GM21447 (cell line): ENCODE measurements at regions not wholly inside any gene's neighbourhood (a gene's known extent, or its start where the extent isn't known, plus 50 kb on each side); places are given as distances from the start of the nearest gene placed in this dataset.
A peak's percentile ranks its signal among the peaks of the same experiment; 100 is the strongest.

Experiments used
- ATAC-seq: cut with Tn5 transposase; IDR thresholded peaks from one replicate; pipeline ENCODE4 v1.9.1; 2021; ENCODE audit not compliant: unreplicated experiment

DNA sequence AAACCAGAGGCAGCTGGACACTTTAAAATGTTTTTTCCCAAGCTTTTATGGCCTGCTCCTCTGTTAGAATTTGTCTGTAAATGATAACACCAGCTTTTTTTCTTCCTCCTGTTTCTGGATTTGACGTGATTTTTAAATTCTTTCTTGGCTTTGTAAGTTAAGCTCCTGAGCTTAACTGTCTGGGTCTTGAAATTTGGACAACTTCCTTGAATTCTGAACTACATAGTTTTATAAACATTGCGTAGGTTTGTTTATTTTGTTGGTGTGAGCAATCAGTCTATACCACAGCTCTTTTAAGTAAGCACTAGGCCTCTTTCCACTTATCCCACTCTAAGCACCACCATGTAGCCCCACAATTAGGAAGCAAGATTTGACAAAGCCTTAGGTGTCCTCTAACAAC lies 144.4 kb upstream of the GUCY1A1 start:
- no peak for ATAC-seq

GRCh38 chr4:155521382-155521781 lies 144.6 kb upstream of the MAP9 start:
- ATAC-seq = no peak

- no peak for ATAC-seq
Measured at GRCh38 chr4:155515444-155516075, 138.8 kb upstream of the MAP9 start.

GRCh38 chr4:155514628-155515027 lies 137.9 kb upstream of the MAP9 start:
- no peak for ATAC-seq

DNA sequence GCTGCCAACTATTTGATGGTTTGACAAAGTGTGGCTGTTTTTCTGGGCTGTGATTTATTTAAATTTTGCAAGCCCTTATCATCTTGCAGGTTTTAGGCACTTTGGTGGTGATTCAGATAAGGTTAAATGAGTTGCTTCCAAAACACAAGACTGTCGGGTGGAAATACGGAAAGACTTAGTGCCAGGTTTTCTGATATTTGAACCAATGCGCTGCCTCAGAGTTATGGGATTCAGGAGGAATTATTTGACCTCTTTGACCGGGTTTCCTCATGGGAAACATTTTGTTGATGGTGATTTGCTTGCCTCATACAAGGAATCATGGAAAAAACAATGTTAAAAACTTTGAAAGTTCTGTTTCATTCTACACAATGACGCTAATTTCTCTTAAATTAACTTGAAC lies 136.1 kb upstream of the MAP9 start:
- ATAC-seq = no peak

DNA sequence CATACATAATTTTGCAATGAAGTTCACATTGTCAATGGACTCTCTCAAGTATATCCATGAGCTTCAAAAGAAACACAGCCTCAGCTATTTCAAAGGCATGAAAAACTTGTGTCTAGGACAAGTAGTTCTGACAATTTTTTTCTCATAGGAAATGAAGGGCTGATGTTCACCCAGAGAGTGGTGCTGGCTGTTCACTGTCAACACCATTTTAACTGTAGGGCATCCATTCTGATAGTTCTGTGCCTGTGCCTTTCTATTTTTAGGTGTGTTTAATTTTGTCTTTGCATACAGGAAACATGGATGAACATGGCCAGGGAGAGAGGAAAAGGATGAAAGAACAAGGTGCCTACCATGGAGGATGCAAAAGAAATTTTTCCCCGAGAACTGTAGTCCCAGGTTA lies 135.3 kb upstream of the MAP9 start:
- no peak for ATAC-seq

GRCh38 chr4:155510771-155511170 lies 134.0 kb upstream of the MAP9 start:
- no peak for ATAC-seq

- no peak for ATAC-seq
Measured at GRCh38 chr4:155509555-155509954, 132.8 kb upstream of the MAP9 start.

- no peak for ATAC-seq
Measured at GRCh38 chr4:155506745-155507144, 130.0 kb upstream of the MAP9 start.

DNA sequence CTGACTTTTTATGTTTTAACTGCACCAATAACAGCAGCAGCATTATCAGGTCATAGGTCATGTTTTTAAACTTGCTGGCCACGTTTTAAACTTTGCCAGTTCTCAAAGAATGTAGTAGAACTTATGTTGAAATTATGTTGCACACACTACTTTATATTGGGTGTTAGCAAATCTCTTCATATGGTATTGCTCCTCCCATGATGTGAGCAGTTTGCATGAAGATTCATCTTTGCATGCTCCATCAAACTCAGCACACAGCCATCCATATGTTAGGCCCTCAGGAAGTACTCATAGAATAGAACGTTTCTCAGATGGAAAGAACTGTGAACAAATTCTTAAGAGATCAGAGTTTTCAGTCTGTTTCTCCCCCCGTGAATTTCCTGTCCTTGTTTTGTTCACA lies 128.6 kb upstream of the MAP9 start:
- no peak for ATAC-seq

DNA sequence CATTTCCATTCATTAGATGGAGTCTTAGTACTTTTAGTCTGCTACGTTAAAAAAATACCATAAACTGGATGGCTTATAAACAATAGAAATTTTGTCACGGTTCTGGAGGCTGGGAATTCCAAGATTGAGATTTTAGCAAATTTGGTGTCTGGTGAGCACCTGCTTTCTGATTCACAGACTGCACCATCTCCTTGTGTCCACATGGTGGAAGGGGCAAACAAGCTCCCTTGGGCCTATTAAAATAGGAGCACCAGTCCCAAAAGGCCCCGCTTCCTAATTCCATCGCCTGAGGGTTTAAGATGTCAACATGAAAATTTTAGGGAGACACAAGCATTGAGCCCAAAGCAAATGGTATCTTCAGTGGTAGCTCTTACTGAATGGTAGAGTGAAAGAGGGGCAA lies 120.5 kb upstream of the MAP9 start:
- ATAC-seq = no peak

- ATAC-seq = no peak
Measured at GRCh38 chr4:155496294-155496626, 119.5 kb upstream of the MAP9 start.

GRCh38 chr4:155495572-155496293 lies 119.0 kb upstream of the MAP9 start:
- no peak for ATAC-seq

- ATAC-seq = no peak
Measured at GRCh38 chr4:155494037-155494718, 117.4 kb upstream of the MAP9 start.

DNA sequence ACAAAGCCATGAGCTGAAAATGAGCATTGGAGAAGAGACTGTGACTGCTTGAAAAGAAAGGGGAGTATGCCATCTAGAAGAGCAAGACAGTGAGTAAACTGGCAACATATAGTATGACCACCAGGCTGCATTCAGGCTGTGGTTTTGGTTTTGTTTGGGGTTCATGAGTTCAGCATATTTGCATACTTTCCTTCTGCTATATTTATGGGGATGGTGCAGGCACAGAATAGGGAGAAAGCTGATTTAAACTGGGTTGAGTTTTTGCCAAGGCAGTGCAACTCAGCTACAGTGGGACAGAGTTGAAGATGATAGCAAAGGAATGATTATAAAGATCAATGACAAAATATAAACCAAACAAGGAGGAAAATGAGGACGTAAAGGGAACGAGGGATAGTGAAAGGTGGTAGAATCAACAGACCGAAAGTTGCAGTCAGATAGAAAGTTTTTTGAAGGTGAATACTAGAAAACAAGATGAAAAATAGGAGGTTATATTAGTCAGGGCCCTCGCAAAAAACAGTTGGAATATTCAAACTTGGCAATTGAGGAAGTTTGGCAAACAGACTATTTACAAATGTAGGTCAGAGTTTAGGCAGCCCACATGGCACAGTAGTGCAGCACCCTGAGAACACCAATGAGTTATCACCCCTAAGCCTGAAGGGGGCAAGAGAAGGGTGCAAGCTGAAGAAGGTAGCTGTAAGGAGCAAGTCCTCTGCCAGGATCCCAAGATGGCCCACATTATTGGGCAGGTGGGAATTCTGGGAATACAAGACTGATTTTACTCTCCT lies 114.8 kb upstream of the MAP9 start:
- peak; percentile 97 for ATAC-seq

DNA sequence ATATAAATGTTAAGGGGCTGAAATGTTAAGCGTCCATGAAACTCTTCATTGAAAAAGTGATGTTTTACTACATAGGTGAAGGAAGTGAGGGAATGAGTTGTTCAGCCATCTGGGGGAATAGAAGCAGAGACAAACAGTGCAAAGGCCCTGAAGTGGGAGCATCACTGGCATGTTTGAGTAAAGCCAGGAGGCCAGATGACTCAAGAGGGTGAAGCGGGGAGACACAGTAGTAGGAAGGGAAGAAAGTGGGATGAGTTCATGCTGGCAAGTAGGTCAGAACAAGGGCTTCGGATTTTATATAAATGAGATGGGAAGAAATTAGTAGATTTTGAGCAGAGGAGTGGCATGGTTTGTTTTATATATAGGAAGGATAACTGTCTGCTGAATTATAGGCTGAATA lies 112.5 kb upstream of the MAP9 start:
- no peak for ATAC-seq

- no peak for ATAC-seq
Measured at GRCh38 chr4:155488691-155489090, 111.9 kb upstream of the MAP9 start.

GRCh38 chr4:155487210-155487609 lies 110.4 kb upstream of the MAP9 start:
- no peak for ATAC-seq

DNA sequence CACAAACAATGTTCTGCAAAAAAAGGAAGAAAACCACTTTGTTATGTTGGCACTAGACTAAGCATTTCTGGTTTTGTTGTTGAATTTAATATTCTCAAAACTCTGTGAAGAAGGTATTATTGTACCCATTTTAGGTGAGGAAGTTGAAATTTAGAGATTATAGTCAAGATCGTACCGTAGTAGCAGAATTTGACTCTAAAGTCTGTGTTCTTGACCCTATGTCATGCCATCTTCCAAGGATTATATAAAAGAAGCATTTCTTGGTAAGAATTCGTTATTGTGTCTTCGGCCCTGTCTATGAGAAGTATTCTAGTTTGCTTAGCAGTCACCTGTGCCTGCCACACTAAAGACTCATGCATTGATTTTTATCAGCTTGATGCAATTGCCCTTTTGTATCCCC lies 104.4 kb upstream of the MAP9 start:
- no peak for ATAC-seq

GRCh38 chr4:155479835-155480234 lies 103.1 kb upstream of the MAP9 start:
- no peak for ATAC-seq

GRCh38 chr4:155478336-155478835 lies 101.6 kb upstream of the MAP9 start:
- no peak for ATAC-seq

- ATAC-seq = no peak
Measured at GRCh38 chr4:155474758-155475157, 98.0 kb upstream of the MAP9 start.
